GM21786 (cell line): ENCODE measurements at regions not wholly inside any gene's neighbourhood (a gene's known extent, or its start where the extent isn't known, plus 50 kb on each side); places are given as distances from the start of the nearest gene placed in this dataset.

Experiments used
- ATAC-seq: cut with Tn5 transposase; IDR thresholded peaks from one replicate; pipeline ENCODE4 v1.9.1; 2021; ENCODE audit not compliant: unreplicated experiment

GRCh38 chr10:31720546-31720945 is 208.1 kb downstream of the ARHGAP12 start:
- ATAC-seq: no peak

- no peak for ATAC-seq
Observed at GRCh38 chr10:31709476-31709875, 219.2 kb downstream of the ARHGAP12 start.

- no peak for ATAC-seq
Observed at GRCh38 chr10:31709028-31709427, 219.6 kb downstream of the ARHGAP12 start.

GRCh38 chr10:31708474-31708873 is 220.2 kb downstream of the ARHGAP12 start:
- no peak for ATAC-seq

GRCh38 chr10:31708046-31708445 is 220.6 kb downstream of the ARHGAP12 start:
- peak; percentile 0 for ATAC-seq

GRCh38 chr10:31707093-31708039 is 221.3 kb downstream of the ARHGAP12 start:
- ATAC-seq: peak; percentile 88

- no peak for ATAC-seq
Observed at GRCh38 chr10:31706464-31707092, 222.1 kb downstream of the ARHGAP12 start.

- no peak for ATAC-seq
Observed at GRCh38 chr10:31705136-31705535, 223.5 kb downstream of the ARHGAP12 start.

GRCh38 chr10:31704195-31704594 is 224.4 kb downstream of the ARHGAP12 start:
- no peak for ATAC-seq

- no peak for ATAC-seq
Observed at GRCh38 chr10:31702954-31703353, 225.7 kb downstream of the ARHGAP12 start.

GRCh38 chr10:31702005-31702404 is 226.6 kb downstream of the ARHGAP12 start:
- no peak for ATAC-seq

GRCh38 chr10:31701546-31701945 is 227.1 kb downstream of the ARHGAP12 start:
- no peak for ATAC-seq

- ATAC-seq: no peak
Observed at GRCh38 chr10:31700181-31700611, 228.4 kb downstream of the ARHGAP12 start.

- ATAC-seq: no peak
Observed at GRCh38 chr10:31698181-31698830, 230.3 kb downstream of the ARHGAP12 start.

- no peak for ATAC-seq
Observed at GRCh38 chr10:31697271-31698180, 231.1 kb downstream of the ARHGAP12 start.

- ATAC-seq: no peak
Observed at GRCh38 chr10:31694929-31695837, 233.4 kb downstream of the ARHGAP12 start.

- ATAC-seq: no peak
Observed at GRCh38 chr10:31694126-31694685, 234.4 kb downstream of the ARHGAP12 start.

- ATAC-seq: no peak
Observed at GRCh38 chr10:31693491-31693890, 235.1 kb downstream of the ARHGAP12 start.

GRCh38 chr10:31689233-31689632 is 239.4 kb downstream of the ARHGAP12 start:
- no peak for ATAC-seq
